ENCODE measurements at regions not wholly inside any gene's neighbourhood (a gene's known extent, or its start where the extent isn't known, plus 50 kb on each side); places are given as distances from the start of the nearest gene placed in this dataset.

DNA sequence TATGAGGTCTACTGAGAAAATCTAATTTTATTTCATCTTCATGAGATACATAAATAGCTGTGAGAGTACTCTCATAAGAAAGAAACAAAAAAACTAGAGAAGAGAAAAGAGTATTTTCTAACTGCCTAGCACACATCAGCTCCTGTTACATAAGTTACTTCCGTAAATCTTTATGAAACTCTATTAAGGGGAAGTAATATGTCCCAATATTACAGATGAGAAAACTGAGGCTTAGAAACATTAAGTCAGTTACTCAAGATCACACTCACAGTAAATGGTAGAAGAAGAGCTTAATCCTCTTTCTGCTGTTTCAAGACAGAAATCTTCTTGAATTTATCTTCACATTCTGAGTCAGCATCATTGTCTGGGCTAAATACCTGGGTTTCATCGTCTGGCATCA is 164.1 kb downstream of the DTHD1 start:
- TF ChIP-seq POLR2AphosphoS5 (IDR thresholded peaks at IDR 0.05): no peak
- no peak for TF ChIP-seq POLR2A (IDR thresholded peaks at IDR 0.05)
- TF ChIP-seq, protein P1, sequence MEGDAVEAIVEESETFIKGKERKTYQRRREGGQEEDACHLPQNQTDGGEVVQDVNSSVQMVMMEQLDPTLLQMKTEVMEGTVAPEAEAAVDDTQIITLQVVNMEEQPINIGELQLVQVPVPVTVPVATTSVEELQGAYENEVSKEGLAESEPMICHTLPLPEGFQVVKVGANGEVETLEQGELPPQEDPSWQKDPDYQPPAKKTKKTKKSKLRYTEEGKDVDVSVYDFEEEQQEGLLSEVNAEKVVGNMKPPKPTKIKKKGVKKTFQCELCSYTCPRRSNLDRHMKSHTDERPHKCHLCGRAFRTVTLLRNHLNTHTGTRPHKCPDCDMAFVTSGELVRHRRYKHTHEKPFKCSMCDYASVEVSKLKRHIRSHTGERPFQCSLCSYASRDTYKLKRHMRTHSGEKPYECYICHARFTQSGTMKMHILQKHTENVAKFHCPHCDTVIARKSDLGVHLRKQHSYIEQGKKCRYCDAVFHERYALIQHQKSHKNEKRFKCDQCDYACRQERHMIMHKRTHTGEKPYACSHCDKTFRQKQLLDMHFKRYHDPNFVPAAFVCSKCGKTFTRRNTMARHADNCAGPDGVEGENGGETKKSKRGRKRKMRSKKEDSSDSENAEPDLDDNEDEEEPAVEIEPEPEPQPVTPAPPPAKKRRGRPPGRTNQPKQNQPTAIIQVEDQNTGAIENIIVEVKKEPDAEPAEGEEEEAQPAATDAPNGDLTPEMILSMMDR (IDR thresholded peaks at IDR 0.05): no peak
